ENCODE measurements at regions not wholly inside any gene's neighbourhood (a gene's known extent, or its start where the extent isn't known, plus 50 kb on each side); places are given as distances from the start of the nearest gene placed in this dataset.

DNA sequence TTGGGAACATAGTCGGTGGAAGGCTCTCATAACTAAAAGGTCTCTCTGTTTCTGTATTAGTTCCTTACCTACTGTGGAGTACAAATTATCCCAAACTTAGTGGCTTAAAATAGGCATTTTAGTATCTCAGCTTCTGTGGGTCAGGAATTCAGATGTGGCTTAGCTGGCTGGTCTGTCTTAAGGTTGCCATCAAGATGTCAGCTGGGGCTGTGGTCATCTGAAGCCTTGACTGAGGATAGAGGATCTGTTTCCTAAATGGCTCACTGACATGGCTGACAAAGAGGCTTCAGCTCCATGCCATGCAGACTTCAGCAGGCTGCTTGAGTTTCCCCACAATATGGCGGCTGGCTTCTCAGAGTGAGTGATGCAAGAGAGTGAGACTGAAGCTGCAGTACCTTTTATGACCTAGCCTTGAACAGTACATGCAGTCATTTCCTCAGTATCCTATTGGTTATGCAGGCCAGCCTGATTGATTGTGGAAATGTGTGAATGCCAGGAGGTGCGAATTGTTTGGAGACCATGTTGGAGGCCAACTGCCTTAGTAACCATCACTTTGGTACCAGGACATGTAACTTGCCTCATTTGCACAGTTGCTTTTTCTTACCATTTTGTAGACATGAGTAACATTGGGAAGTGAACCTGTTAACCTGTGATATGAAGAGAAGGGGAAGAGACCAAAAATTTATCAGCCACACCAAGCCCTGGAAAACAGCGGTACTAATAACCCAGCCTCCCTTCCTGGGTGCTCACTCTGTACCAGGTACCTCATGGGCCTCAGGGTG lies 152.8 kb upstream of the IER5L start:
- Mint-ChIP-seq H3K36me3 (peaks cover 0 to 7% of the 10 kb centered on the region in 2 donors), H3K9me3 (peaks cover 0 to 14% (median 6%) of the 10 kb centered on the region in 8 donors), H3K4me3 (no peak overlapping the region), H3K27ac (peak overlapping the region in 1 of 7 donors; percentile 12), H3K27me3 (peaks cover 0 to 4% of the 10 kb centered on the region in 2 donors), H3K4me1 (peaks cover 3 to 11% (median 7%) of the 10 kb centered on the region in 4 donors)
- H3K9me3 ChIP-seq (ENCODE audit: control insufficient read depth in 1 of 2, low read length in 2 of 2), result no peaks in the 10 kb centered on the region
- intact Hi-C loops (cut with micrococcal nuclease), result no loop called here
- no peak overlapping the region for H3K27ac ChIP-seq (ENCODE audit: low read depth, low read length)
- H3K4me1 ChIP-seq (ENCODE audit: insufficient read depth, low read length), result peaks cover 14% of the 10 kb centered on the region
- no peaks in the 10 kb centered on the region for H3K27me3 ChIP-seq (ENCODE audit: insufficient read depth, low read length)
- no peak for DNase-seq
- H3K4me3 ChIP-seq (ENCODE audit: low read length in 2 of 2), result no peak overlapping the region
- no peaks in the 10 kb centered on the region for H3K36me3 ChIP-seq (ENCODE audit: insufficient read depth, low read length)
- ChIA-PET CTCF (ENCODE audit: partially characterized antibody) (interaction anchor here (2.1 kb wide), 1 partner anchor 11 kb away, joined by 6 read pairs; no protein-coding TSS in a partner anchor), POLR2A (ENCODE audit: partially characterized antibody) (no interaction called here)

- no peaks in the 10 kb centered on the region for H3K36me3 ChIP-seq (ENCODE audit: insufficient read depth, low read length)
- Mint-ChIP-seq H3K4me3 (no peak overlapping the region), H3K9me3 (peaks cover 0 to 14% (median 6%) of the 10 kb centered on the region in 8 donors), H3K27me3 (peaks cover 0 to 2% of the 10 kb centered on the region in 2 donors), H3K27ac (peak overlapping the region in 2 of 7 donors; percentile 17 to 22), H3K4me1 (peaks cover 2 to 7% (median 6%) of the 10 kb centered on the region in 4 donors), H3K36me3 (peaks cover 0 to 7% of the 10 kb centered on the region in 2 donors)
- no peak overlapping the region for H3K27ac ChIP-seq (ENCODE audit: low read depth, low read length)
- peaks cover 14% of the 10 kb centered on the region for H3K4me1 ChIP-seq (ENCODE audit: insufficient read depth, low read length)
- ChIA-PET CTCF (ENCODE audit: partially characterized antibody) (interaction anchor here (1.5 to 2.1 kb wide), 2 partner anchors 8 to 283 kb away, joined by 3 to 6 read pairs; no protein-coding TSS in a partner anchor), POLR2A (ENCODE audit: partially characterized antibody) (no interaction called here)
- H3K27me3 ChIP-seq (ENCODE audit: insufficient read depth, low read length), result no peaks in the 10 kb centered on the region
- H3K4me3 ChIP-seq (ENCODE audit: low read length in 2 of 2), result no peak overlapping the region
- H3K9me3 ChIP-seq (ENCODE audit: control insufficient read depth in 1 of 2, low read length in 2 of 2), result no peaks in the 10 kb centered on the region
- no peak for DNase-seq
- intact Hi-C loops (cut with micrococcal nuclease), result no loop called here
Measured at GRCh38 chr9:129328355-129329042, 150.4 kb upstream of the IER5L start.

DNA sequence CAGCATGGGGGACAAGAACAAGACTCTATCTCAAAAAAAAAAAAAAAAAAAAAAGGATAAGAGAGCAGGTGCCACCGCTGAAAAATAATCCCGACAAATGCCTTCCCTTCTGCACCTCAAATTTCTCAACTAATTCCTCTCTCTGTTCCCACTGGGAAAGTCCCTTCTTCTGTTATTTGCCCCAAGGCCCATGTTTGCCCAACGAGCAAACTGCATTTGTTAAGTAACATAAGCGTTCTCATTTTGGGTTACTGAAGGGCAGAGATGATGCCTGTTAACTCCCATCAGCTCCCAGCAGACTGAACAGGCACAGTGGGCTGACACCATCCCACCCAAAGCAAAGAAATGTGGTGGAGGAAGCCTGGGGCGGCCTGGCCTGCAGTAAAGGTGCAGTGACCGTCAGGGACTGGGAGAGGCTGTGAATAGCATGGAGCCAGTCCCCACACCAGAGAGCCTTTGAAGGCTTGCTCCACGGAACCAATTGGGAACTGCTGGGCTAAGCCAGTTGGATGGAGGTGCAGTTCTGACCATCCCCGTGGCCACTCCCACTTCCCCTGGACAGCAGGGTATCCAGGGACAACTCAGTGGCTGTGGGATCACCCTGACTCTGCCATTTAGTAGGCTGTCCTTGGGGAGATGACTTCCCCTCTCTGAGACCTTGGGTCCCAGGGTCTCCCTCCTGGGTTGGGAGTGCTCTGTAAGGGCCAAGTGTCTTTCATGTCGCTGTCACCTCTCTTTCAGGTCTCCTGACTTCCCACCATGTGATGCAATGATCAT lies 149.7 kb upstream of the IER5L start:
- Mint-ChIP-seq H3K4me1 (peaks cover 2 to 7% (median 6%) of the 10 kb centered on the region in 4 donors), H3K27ac (no peak overlapping the region), H3K36me3 (peaks cover 0 to 7% of the 10 kb centered on the region in 2 donors), H3K9me3 (peaks cover 0 to 14% (median 6%) of the 10 kb centered on the region in 8 donors), H3K27me3 (peaks cover 0 to 2% of the 10 kb centered on the region in 2 donors), H3K4me3 (no peak overlapping the region)
- Histone ChIP-seq H3K4me3 (ENCODE audit: low read length in 2 of 2) (no peak overlapping the region), H3K9me3 (ENCODE audit: control insufficient read depth in 1 of 2, low read length in 2 of 2) (no peaks in the 10 kb centered on the region), H3K27me3 (ENCODE audit: insufficient read depth, low read length) (no peaks in the 10 kb centered on the region), H3K27ac (ENCODE audit: low read depth, low read length) (no peak overlapping the region), H3K4me1 (ENCODE audit: insufficient read depth, low read length) (peaks cover 14% of the 10 kb centered on the region), H3K36me3 (ENCODE audit: insufficient read depth, low read length) (no peaks in the 10 kb centered on the region)
- no peak for DNase-seq
- CTCF ChIA-PET (ENCODE audit: partially characterized antibody), result no interaction called here
- POLR2A ChIA-PET (ENCODE audit: partially characterized antibody), result no interaction called here
- intact Hi-C loops (cut with micrococcal nuclease), result no loop called here

DNA sequence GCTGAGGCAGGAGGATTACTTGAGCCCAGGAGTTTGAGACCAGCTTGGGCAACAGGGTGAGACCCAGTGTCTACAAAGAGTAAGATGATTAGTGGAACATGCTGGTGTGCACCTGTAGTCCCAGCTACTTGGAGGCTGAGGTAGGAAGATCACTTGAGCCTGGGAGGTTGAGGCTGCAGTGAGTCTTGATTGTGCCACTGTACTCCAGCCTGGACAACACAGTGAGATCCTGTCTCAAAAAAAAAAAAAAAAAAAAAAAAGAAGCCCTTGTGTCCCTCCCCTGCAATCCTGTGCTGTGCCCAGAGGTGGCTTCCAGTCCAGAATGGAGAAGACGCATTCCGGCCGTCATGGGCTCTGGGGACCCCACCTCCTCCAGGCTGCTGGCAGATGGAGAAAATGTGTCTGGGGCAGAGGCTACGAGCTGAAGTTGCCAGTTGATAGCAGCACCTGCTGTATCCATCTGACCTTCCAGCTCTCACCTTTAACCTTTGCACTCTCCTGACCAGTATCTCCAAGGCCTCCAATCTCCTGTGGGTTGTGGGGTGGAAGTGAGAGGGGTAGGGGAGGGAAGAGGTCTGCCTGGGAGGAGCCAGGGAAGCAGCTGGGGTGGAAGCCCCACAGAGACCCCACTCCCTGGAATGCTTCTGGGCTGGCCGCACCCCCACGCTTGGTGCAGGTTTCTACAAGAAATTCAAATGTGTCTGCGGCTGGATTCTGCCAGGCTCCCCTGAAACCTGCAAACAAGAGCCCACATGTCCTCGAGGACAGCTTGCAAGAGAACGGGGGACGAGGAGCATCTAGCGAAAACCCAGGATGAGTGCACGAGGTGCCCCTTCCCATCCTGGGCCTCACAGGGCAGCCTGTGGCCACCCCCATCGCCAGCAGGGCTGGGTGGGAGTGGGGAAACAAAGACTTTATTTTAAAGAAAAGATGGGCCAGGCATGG lies 148.3 kb upstream of the IER5L start:
- Mint-ChIP-seq H3K27ac (no peak overlapping the region), H3K4me3 (no peak overlapping the region), H3K36me3 (peaks cover 0 to 7% of the 10 kb centered on the region in 2 donors), H3K4me1 (peaks cover 2 to 14% (median 6%) of the 10 kb centered on the region in 4 donors), H3K27me3 (no peaks in the 10 kb centered on the region), H3K9me3 (peaks cover 0 to 12% (median 6%) of the 10 kb centered on the region in 8 donors)
- H3K27ac ChIP-seq (ENCODE audit: low read depth, low read length), result no peak overlapping the region
- H3K4me3 ChIP-seq (ENCODE audit: low read length in 2 of 2), result no peak overlapping the region
- no peaks in the 10 kb centered on the region for H3K36me3 ChIP-seq (ENCODE audit: insufficient read depth, low read length)
- H3K9me3 ChIP-seq (ENCODE audit: control insufficient read depth in 1 of 2, low read length in 2 of 2), result no peaks in the 10 kb centered on the region
- no peak for DNase-seq
- H3K4me1 ChIP-seq (ENCODE audit: insufficient read depth, low read length), result peaks cover 16% of the 10 kb centered on the region
- intact Hi-C loops (cut with micrococcal nuclease), result no loop called here
- CTCF ChIA-PET (ENCODE audit: partially characterized antibody), result interaction anchor here (0.7 kb wide), 1 partner anchor 152 kb away, joined by 3 read pairs; no protein-coding TSS in a partner anchor
- POLR2A ChIA-PET (ENCODE audit: partially characterized antibody), result no interaction called here
- no peaks in the 10 kb centered on the region for H3K27me3 ChIP-seq (ENCODE audit: insufficient read depth, low read length)

- POLR2A ChIA-PET (ENCODE audit: partially characterized antibody), result no interaction called here
- Mint-ChIP-seq H3K27ac (no peak overlapping the region), H3K36me3 (no peaks in the 10 kb centered on the region), H3K27me3 (peaks cover 0 to 1% of the 10 kb centered on the region in 2 donors), H3K9me3 (no peaks in the 10 kb centered on the region), H3K4me3 (no peak overlapping the region), H3K4me1 (peaks cover 8 to 27% (median 14%) of the 10 kb centered on the region in 4 donors)
- no peaks in the 10 kb centered on the region for H3K9me3 ChIP-seq (ENCODE audit: control insufficient read depth in 1 of 2, low read length in 2 of 2)
- no peaks in the 10 kb centered on the region for H3K36me3 ChIP-seq (ENCODE audit: insufficient read depth, low read length)
- H3K4me3 ChIP-seq (ENCODE audit: low read length in 2 of 2), result no peak overlapping the region
- H3K4me1 ChIP-seq (ENCODE audit: insufficient read depth, low read length), result peaks cover 29% of the 10 kb centered on the region
- no peaks in the 10 kb centered on the region for H3K27me3 ChIP-seq (ENCODE audit: insufficient read depth, low read length)
- CTCF ChIA-PET (ENCODE audit: partially characterized antibody), result no interaction called here
- intact Hi-C loops (cut with micrococcal nuclease), result no loop called here
- no peak for DNase-seq
- no peak overlapping the region for H3K27ac ChIP-seq (ENCODE audit: low read depth, low read length)
Measured at GRCh38 chr9:129324808-129325502, 146.9 kb upstream of the IER5L start.

DNA sequence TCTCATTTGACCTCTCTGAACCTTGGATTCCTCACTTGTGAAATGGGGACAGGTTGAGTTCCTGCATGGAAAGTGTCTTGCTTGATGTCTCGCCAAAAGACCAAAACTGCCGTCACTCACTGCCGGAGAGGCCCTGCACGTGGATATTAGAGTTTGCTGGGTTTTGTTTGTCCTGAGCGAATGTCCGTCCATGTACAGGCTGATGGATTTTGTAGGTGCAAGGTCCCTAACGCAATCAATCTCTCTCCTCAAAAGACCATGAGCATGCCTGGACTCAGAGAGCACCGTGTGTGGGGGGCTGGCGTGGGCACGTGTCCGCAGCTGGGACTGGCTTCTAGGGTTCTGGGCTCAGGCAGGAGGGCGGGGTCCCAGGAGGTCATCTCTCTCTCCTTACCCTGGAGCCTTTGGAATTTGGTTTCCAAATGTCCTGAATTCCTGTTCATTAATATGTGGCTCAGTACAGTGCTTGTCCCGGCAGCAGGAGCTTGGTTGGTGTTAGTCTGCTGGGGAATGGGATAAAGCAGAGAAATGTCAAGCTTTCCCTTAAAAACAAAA lies 146.0 kb upstream of the IER5L start:
- intact Hi-C loops (cut with micrococcal nuclease), result no loop called here
- no peaks in the 10 kb centered on the region for H3K36me3 ChIP-seq (ENCODE audit: insufficient read depth, low read length)
- no peak overlapping the region for H3K27ac ChIP-seq (ENCODE audit: low read depth, low read length)
- peaks cover 33% of the 10 kb centered on the region for H3K4me1 ChIP-seq (ENCODE audit: insufficient read depth, low read length)
- POLR2A ChIA-PET (ENCODE audit: partially characterized antibody), result no interaction called here
- Mint-ChIP-seq H3K9me3 (no peaks in the 10 kb centered on the region), H3K4me1 (peaks cover 8 to 27% (median 15%) of the 10 kb centered on the region in 4 donors), H3K36me3 (no peaks in the 10 kb centered on the region), H3K4me3 (no peak overlapping the region), H3K27me3 (peaks cover 0 to 1% of the 10 kb centered on the region in 2 donors), H3K27ac (peak overlapping the region in 1 of 7 donors; percentile 13)
- H3K27me3 ChIP-seq (ENCODE audit: insufficient read depth, low read length), result no peaks in the 10 kb centered on the region
- CTCF ChIA-PET (ENCODE audit: partially characterized antibody), result interaction anchor here (0.8 kb wide), 1 partner anchor 88 kb away, joined by 3 read pairs; no protein-coding TSS in a partner anchor
- no peaks in the 10 kb centered on the region for H3K9me3 ChIP-seq (ENCODE audit: control insufficient read depth in 1 of 2, low read length in 2 of 2)
- no peak for DNase-seq
- no peak overlapping the region for H3K4me3 ChIP-seq (ENCODE audit: low read length in 2 of 2)

All from CD4-positive, alpha-beta memory T cell (primary cell).